Thyroid gland (tissue), 4 donors: ENCODE measurements at regions not wholly inside any gene's neighbourhood (a gene's known extent, or its start where the extent isn't known, plus 50 kb on each side); places are given as distances from the start of the nearest gene placed in this dataset.

ENCODE experiments used
- POLR2A ChIP-seq, 2 donors: fragments of 450-650 bp; IDR thresholded peaks; one replicate each; pipeline ENCODE4 v1.6.1; 2017; ENCODE audit warnings: antibody characterized with exemption in 2 of 2, mild to moderate bottlenecking in 2 of 2, moderate library complexity in 1 of 2
- TF ChIP-seq, protein P1 (sequence below), 6 experiments: fragments of 200-600 bp in 3 of 6; fragments of 450-650 bp in 3 of 6; sonication (generic) in 3 of 6; IDR thresholded peaks; one replicate each; pipeline ENCODE4 v1.5.1; 2016 to 2019; ENCODE audit warnings: antibody characterized with exemption in 6 of 6, mild to moderate bottlenecking in 2 of 6, inconsistent platforms in 1 of 6, moderate library complexity in 1 of 6

- TF ChIP-seq, protein P1, sequence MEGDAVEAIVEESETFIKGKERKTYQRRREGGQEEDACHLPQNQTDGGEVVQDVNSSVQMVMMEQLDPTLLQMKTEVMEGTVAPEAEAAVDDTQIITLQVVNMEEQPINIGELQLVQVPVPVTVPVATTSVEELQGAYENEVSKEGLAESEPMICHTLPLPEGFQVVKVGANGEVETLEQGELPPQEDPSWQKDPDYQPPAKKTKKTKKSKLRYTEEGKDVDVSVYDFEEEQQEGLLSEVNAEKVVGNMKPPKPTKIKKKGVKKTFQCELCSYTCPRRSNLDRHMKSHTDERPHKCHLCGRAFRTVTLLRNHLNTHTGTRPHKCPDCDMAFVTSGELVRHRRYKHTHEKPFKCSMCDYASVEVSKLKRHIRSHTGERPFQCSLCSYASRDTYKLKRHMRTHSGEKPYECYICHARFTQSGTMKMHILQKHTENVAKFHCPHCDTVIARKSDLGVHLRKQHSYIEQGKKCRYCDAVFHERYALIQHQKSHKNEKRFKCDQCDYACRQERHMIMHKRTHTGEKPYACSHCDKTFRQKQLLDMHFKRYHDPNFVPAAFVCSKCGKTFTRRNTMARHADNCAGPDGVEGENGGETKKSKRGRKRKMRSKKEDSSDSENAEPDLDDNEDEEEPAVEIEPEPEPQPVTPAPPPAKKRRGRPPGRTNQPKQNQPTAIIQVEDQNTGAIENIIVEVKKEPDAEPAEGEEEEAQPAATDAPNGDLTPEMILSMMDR (IDR thresholded peaks at IDR 0.05) = no peak
- no peak for TF ChIP-seq POLR2A (IDR thresholded peaks at IDR 0.05)
Measured at GRCh38 chr10:23975431-23975830, 233.5 kb upstream of the KIAA1217 start.
